B cell (primary cell): ENCODE measurements at regions not wholly inside any gene's neighbourhood (a gene's known extent, or its start where the extent isn't known, plus 50 kb on each side); places are given as distances from the start of the nearest gene placed in this dataset.

Experiments
- ATAC-seq: fragments of 200-7000 bp; cut with Tn5 transposase; one replicate; pipeline ENCODE4 v1.10.0; 2021; ENCODE audit warnings: low read depth, mild to moderate bottlenecking, moderate number of reproducible peaks, moderate library complexity
- CTCF ChIA-PET: fragments of 350-600 bp; sonication (Branson Sonifier 250); formaldehyde crosslinking; loops from one replicate; lab custom pipeline; 2021; ENCODE audit warnings: antibody characterized with exemption, inconsistent platforms; lab: Charles Lee
- POLR2A ChIA-PET: fragments of 350-600 bp; sonication (Branson Sonifier 250); formaldehyde crosslinking; loops from one replicate; lab custom pipeline; 2021; ENCODE audit warnings: antibody characterized with exemption; lab: Charles Lee
- DNase-seq: peaks from one replicate; pipeline ENCODE4 v3.0.0; 2013
- H2AFZ ChIP-seq: 2 replicates; pipeline ENCODE4 v1.6.1; 2012; ENCODE audit warnings: mild to moderate bottlenecking, low read depth, low read length; ENCODE audit not compliant: insufficient read depth, poor library complexity, severe bottlenecking
- H3K27ac ChIP-seq, 2 donors: 1 replicate in 1 of 2; 2 replicates in 1 of 2; pipeline ENCODE4 v1.5.1; 2012 to 2013; ENCODE audit warnings: low read length in 2 of 2, mild to moderate bottlenecking in 2 of 2, moderate library complexity in 1 of 2
- H3K27me3 ChIP-seq, 4 experiments: fragments of 200-600 bp in 1 of 4; sonication (generic) in 1 of 4; replicated peaks in 1 of 4; 1 replicate in 2 of 4; 2 replicates in 2 of 4; pipeline versions ENCODE4 v1.6.1 to v1.7.0; 2013 to 2016; ENCODE audit warnings: low read length in 3 of 4, mild to moderate bottlenecking in 2 of 4, mixed read lengths in 1 of 4, moderate library complexity in 1 of 4; ENCODE audit not compliant: insufficient read depth in 4 of 4, control insufficient read depth in 3 of 4; ENCODE audit errors: control extremely low read depth in 1 of 4
- H3K36me3 ChIP-seq, 2 experiments: replicated peaks in 1 of 2; 1 replicate in 1 of 2; 2 replicates in 1 of 2; pipeline versions ENCODE4 v1.6.1 to v1.7.1; 2013; ENCODE audit warnings: low read length in 1 of 2; ENCODE audit not compliant: insufficient read depth in 2 of 2, control insufficient read depth in 1 of 2; ENCODE audit errors: control extremely low read depth in 1 of 2, extremely low read depth in 1 of 2
- H3K4me1 ChIP-seq, 2 donors: fragments of 200-600 bp in 1 of 2; sonication (generic) in 1 of 2; 1 replicate in 1 of 2; 2 replicates in 1 of 2; pipeline versions ENCODE4 v1.5.1 to v1.6.1; 2013 to 2017; ENCODE audit warnings: low read length in 2 of 2; ENCODE audit not compliant: control insufficient read depth in 2 of 2, insufficient read depth in 2 of 2
- H3K4me2 ChIP-seq: replicated peaks from 2 replicates; pipeline ENCODE3; 2012; ENCODE audit warnings: mild to moderate bottlenecking, low read depth, low read length; ENCODE audit not compliant: poor library complexity, severe bottlenecking
- H3K4me3 ChIP-seq, 5 experiments: fragments of 200-600 bp in 1 of 5; sonication (generic) in 1 of 5; 1 replicate in 3 of 5; 2 replicates in 2 of 5; pipeline versions ENCODE4 v1.5.1 to v1.7.0; 2011 to 2016; ENCODE audit warnings: low read length in 4 of 5, mild to moderate bottlenecking in 4 of 5, low read depth in 2 of 5, control low read depth in 1 of 5, moderate library complexity in 1 of 5; ENCODE audit not compliant: insufficient read depth in 1 of 5; ENCODE audit errors: control extremely low read depth in 1 of 5, extremely low read depth in 1 of 5
- H3K79me2 ChIP-seq: fragments of 200-600 bp; sonication (generic); one replicate; pipeline ENCODE4 v1.6.0; 2016; ENCODE audit warnings: low read length; ENCODE audit not compliant: control insufficient read depth, insufficient read depth
- H3K9ac ChIP-seq: fragments of 200-600 bp; sonication (generic); 2 replicates; pipeline ENCODE4 v1.6.1; 2017; ENCODE audit warnings: mild to moderate bottlenecking, low read length, moderate library complexity
- H3K9me3 ChIP-seq, 3 donors: one replicate each; pipeline versions ENCODE4 v1.6.1 to v1.7.1; 2013; ENCODE audit warnings: low read length in 2 of 3; ENCODE audit not compliant: control insufficient read depth in 2 of 3, insufficient read depth in 1 of 3; ENCODE audit errors: control extremely low read depth in 1 of 3
- H4K20me1 ChIP-seq: 2 replicates; pipeline ENCODE4 v1.6.0; 2012; ENCODE audit warnings: mild to moderate bottlenecking, low read length; ENCODE audit not compliant: insufficient read depth, control insufficient read depth, poor library complexity, severe bottlenecking
- H3K27ac Mint-ChIP-seq: one replicate; pipeline ENCODE4 v1.8.0; 2021; ENCODE audit warnings: mixed read lengths
- H3K27me3 Mint-ChIP-seq: one replicate; pipeline ENCODE4 v1.8.0; 2021; ENCODE audit warnings: mixed read lengths
- H3K4me1 Mint-ChIP-seq: one replicate; pipeline ENCODE4 v1.8.0; 2021; ENCODE audit warnings: mixed read lengths
- H3K4me3 Mint-ChIP-seq: one replicate; pipeline ENCODE4 v1.8.0; 2021; ENCODE audit warnings: mixed read lengths
- H3K9me3 Mint-ChIP-seq: one replicate; pipeline ENCODE4 v1.8.0; 2022; ENCODE audit warnings: mixed read lengths; ENCODE audit not compliant: insufficient read depth
- CTCF ChIP-seq: fragments of 200-600 bp; IDR thresholded peaks from one replicate; pipeline ENCODE4 v1.8.0; 2022; ENCODE audit warnings: antibody characterized with exemption, mild to moderate bottlenecking
- EZH2 ChIP-seq: IDR thresholded peaks from 2 replicates; pipeline ENCODE4 v1.6.1; 2012; ENCODE audit warnings: borderline replicate concordance, low read depth, mild to moderate bottlenecking, moderate library complexity, low read length; ENCODE audit not compliant: insufficient read depth, poor library complexity, severe bottlenecking
- WGBS: methylation state at CpG from one replicate; pipeline ENCODE4 v1.1.5; 2013; ENCODE audit warnings: missing lambda C conversion rate; ENCODE audit not compliant: insufficient coverage; 5-methylcytosine and 5-hydroxymethylcytosine counted together
- intact Hi-C: fragments of 100-400 bp; cut with micrococcal nuclease; formaldehyde crosslinking; loops from one replicate; pipeline ENCODE4 v1.10.0; 2022

- Mint-ChIP-seq H3K27me3 (no peaks in the 10 kb centered on the region), H3K9me3 (no peaks in the 10 kb centered on the region), H3K4me3 (no peak overlapping the region), H3K4me1 (peaks cover 22% of the 10 kb centered on the region), H3K27ac (no peak overlapping the region)
- Histone ChIP-seq H3K27me3 (no peaks in the 10 kb centered on the region), H3K4me2 (no peak overlapping the region), H3K4me3 (no peak overlapping the region), H3K27ac (no peak overlapping the region), H3K9ac (no peak overlapping the region), H3K4me1 (peaks cover 11 to 13% of the 10 kb centered on the region in 2 donors), H4K20me1 (no peaks in the 10 kb centered on the region), H3K36me3 (no peaks in the 10 kb centered on the region), H2AFZ (no peak overlapping the region), H3K79me2 (peaks cover 6% of the 10 kb centered on the region), H3K9me3 (no peaks in the 10 kb centered on the region)
- no peak for DNase-seq
- ChIA-PET POLR2A (no interaction called here), CTCF (interaction anchor here (5.8 to 25.0 kb wide), 3 partner anchors 21 to 136 kb away, joined by 81 to 518 read pairs (median 262); no protein-coding TSS in a partner anchor)
- intact Hi-C loops = loop anchor here (10.0 kb wide), 1 partner anchor 614 kb away; the partner anchor contains the start of gene TTF2
- WGBS = 93% methylated on average over 3 of the region's 5 CpGs
- no peak for ATAC-seq
- TF ChIP-seq CTCF = no peak
- no peak for TF ChIP-seq EZH2
These were observed 72.6 kb downstream of the TENT5C start for GRCh38 chr1:117678246-117678977.

DNA sequence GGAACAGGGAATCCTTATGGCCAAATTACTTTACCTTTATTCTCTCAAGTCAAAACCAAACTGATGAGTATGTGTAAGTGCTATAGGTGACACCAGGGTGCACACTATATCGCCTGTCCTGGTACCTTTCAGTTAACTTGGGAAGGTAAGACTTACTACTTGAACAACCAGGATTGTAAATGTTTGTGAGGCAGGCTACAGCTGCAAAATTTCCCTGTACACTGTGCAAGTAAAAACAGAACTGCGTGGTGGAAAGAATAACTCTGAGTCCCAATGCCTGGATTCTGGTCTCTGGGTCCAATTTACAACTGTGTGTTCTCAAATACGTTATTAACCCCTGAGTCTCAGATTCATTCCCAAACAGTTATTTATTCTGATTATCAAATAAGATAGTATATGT is 73.5 kb downstream of the TENT5C start:
- ChIA-PET CTCF (interaction anchor here (2.0 to 2.2 kb wide), 2 partner anchors 165 to 167 kb away, joined by 7 read pairs; no protein-coding TSS in a partner anchor), POLR2A (no interaction called here)
- TF ChIP-seq EZH2 (no peak), CTCF (no peak)
- Histone ChIP-seq H2AFZ (no peak overlapping the region), H3K79me2 (peaks cover 6% of the 10 kb centered on the region), H3K27me3 (no peaks in the 10 kb centered on the region), H3K27ac (no peak overlapping the region), H4K20me1 (no peaks in the 10 kb centered on the region), H3K9me3 (no peaks in the 10 kb centered on the region), H3K9ac (no peak overlapping the region), H3K4me1 (peaks cover 5 to 7% of the 10 kb centered on the region in 2 donors), H3K4me3 (no peak overlapping the region), H3K4me2 (no peak overlapping the region), H3K36me3 (no peaks in the 10 kb centered on the region)
- H3K4me1 Mint-ChIP-seq = peaks cover 18% of the 10 kb centered on the region
- ATAC-seq = no peak
- H3K9me3 Mint-ChIP-seq = no peaks in the 10 kb centered on the region
- H3K27ac Mint-ChIP-seq = no peak overlapping the region
- DNase-seq = no peak
- intact Hi-C loops = loop anchor here (10.0 kb wide), 1 partner anchor 614 kb away; the partner anchor contains the start of gene TTF2
- H3K27me3 Mint-ChIP-seq = no peaks in the 10 kb centered on the region
- no peak overlapping the region for H3K4me3 Mint-ChIP-seq
- 90% methylated on average over 2 of the region's 3 CpGs for WGBS
